ENCODE measurements at regions not wholly inside any gene's neighbourhood (a gene's known extent, or its start where the extent isn't known, plus 50 kb on each side); places are given as distances from the start of the nearest gene placed in this dataset.
A peak's percentile ranks its signal among the peaks of the same experiment; 100 is the strongest.

GRCh38 chr6:164007881-164008280 is 593.4 kb downstream of the QKI start:
- no peak for DNase-seq

- no peak for DNase-seq
Observed at GRCh38 chr6:164006459-164006858, 591.9 kb downstream of the QKI start.

- DNase-seq = no peak
Observed at GRCh38 chr6:164005004-164005711, 590.6 kb downstream of the QKI start.

- no peak for DNase-seq
Observed at GRCh38 chr6:164000276-164000675, 585.8 kb downstream of the QKI start.

- DNase-seq = peak; percentile 61
Observed at GRCh38 chr6:163999475-164000125, 585.1 kb downstream of the QKI start.

- DNase-seq = no peak
Observed at GRCh38 chr6:163998496-163998895, 584.0 kb downstream of the QKI start.

- no peak for DNase-seq
Observed at GRCh38 chr6:163996491-163996890, 582.0 kb downstream of the QKI start.

- no peak for DNase-seq
Observed at GRCh38 chr6:163994566-163994965, 580.0 kb downstream of the QKI start.

- no peak for DNase-seq
Observed at GRCh38 chr6:163992701-163993100, 578.2 kb downstream of the QKI start.

GRCh38 chr6:163992056-163992455 is 577.5 kb downstream of the QKI start:
- no peak for DNase-seq

GRCh38 chr6:163991321-163991720 is 576.8 kb downstream of the QKI start:
- peak; percentile 54 for DNase-seq

- no peak for DNase-seq
Observed at GRCh38 chr6:163986313-163986712, 571.8 kb downstream of the QKI start.

- DNase-seq = no peak
Observed at GRCh38 chr6:163985710-163986109, 571.2 kb downstream of the QKI start.

GRCh38 chr6:163985040-163985439 is 570.5 kb downstream of the QKI start:
- no peak for DNase-seq

- DNase-seq = peak; percentile 74
Observed at GRCh38 chr6:163984124-163984936, 569.8 kb downstream of the QKI start.

- no peak for DNase-seq
Observed at GRCh38 chr6:163983679-163984078, 569.2 kb downstream of the QKI start.

- no peak for DNase-seq
Observed at GRCh38 chr6:163974322-163974721, 559.8 kb downstream of the QKI start.

- DNase-seq = no peak
Observed at GRCh38 chr6:163971841-163972838, 557.6 kb downstream of the QKI start.

- DNase-seq = no peak
Observed at GRCh38 chr6:163970846-163971564, 556.5 kb downstream of the QKI start.

- DNase-seq = no peak
Observed at GRCh38 chr6:163965426-163966348, 551.2 kb downstream of the QKI start.

- DNase-seq = no peak
Observed at GRCh38 chr6:163964789-163965188, 550.3 kb downstream of the QKI start.
